C4-2B (cell line): ENCODE measurements at regions not wholly inside any gene's neighbourhood (a gene's known extent, or its start where the extent isn't known, plus 50 kb on each side); places are given as distances from the start of the nearest gene placed in this dataset.

Experiments used
- H3K27ac ChIP-seq: fragments of 450-650 bp; 2 replicates; pipeline ENCODE4 v1.5.1; 2017
- ZFX ChIP-seq: fragments of 450-650 bp; IDR thresholded peaks from 2 replicates; pipeline ENCODE4 v1.6.1; 2017
- TF ChIP-seq, protein P1 (sequence below): fragments of 450-650 bp; conservative IDR thresholded peaks from 2 replicates; pipeline ENCODE4 v1.5.1; 2017; ENCODE audit warnings: mild to moderate bottlenecking

DNA sequence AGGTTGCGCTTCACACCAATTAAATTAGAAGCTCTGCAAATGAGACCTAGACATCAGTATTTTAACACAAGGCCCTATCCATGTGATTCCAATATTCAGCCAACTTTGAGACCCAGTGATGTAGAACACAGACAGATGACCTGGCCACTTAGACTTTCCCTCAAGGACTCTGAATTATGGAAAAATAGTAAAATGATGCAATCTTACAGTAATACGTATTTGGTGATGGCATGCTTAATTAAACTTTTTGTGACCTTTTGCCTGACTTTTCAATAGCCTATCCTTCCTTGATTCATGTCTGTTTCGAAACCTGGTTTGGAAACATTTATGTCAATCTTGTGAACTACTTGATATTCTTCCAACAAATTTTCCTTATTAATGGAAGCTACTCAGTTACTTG is 521.2 kb downstream of the KCNA4 start:
- H3K27ac ChIP-seq, result no peak overlapping the region
- TF ChIP-seq ZFX, result no peak
- TF ChIP-seq, protein P1, sequence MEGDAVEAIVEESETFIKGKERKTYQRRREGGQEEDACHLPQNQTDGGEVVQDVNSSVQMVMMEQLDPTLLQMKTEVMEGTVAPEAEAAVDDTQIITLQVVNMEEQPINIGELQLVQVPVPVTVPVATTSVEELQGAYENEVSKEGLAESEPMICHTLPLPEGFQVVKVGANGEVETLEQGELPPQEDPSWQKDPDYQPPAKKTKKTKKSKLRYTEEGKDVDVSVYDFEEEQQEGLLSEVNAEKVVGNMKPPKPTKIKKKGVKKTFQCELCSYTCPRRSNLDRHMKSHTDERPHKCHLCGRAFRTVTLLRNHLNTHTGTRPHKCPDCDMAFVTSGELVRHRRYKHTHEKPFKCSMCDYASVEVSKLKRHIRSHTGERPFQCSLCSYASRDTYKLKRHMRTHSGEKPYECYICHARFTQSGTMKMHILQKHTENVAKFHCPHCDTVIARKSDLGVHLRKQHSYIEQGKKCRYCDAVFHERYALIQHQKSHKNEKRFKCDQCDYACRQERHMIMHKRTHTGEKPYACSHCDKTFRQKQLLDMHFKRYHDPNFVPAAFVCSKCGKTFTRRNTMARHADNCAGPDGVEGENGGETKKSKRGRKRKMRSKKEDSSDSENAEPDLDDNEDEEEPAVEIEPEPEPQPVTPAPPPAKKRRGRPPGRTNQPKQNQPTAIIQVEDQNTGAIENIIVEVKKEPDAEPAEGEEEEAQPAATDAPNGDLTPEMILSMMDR, result no peak

DNA sequence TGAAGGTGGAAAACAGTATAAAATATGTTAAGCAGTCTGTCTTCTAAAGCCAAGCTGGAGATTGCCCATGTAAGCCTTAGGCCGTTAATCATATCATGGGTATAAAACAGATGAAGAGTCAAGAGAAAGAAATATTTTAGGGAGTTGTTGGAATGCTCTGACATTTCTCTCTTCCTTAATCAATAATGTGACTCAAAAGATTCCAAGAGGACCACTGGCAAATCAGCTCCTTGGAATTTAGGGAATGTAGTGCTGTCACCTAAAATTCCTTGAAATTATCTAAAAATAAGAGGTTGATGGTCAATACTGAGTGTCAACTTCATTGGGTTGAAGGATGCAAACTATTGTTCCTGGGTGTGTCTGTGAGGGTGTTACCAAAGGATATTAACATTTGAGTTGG is 525.9 kb downstream of the KCNA4 start:
- no peak overlapping the region for H3K27ac ChIP-seq
- no peak for TF ChIP-seq ZFX
- TF ChIP-seq, protein P1, result no peak

DNA sequence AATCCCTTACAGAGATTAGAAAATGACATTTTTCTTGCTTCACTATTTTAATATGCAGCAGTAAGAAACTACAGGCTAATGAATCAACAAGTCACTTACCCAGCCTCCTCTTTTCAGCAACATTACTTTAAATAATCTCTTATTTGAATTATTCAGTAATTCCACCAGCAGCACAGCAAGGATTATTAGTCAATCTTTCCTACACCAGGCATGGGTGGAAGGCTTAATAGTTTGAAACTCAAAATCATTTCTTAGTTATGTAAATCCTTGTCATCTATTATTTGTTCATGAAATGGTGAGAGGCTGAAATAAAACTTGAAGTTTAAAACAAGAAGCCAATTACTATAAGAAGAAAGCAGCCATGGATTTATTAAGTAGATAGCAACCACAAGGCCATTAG is 530.5 kb downstream of the KCNA4 start:
- H3K27ac ChIP-seq, result no peak overlapping the region
- no peak for TF ChIP-seq ZFX
- TF ChIP-seq, protein P1, result no peak

DNA sequence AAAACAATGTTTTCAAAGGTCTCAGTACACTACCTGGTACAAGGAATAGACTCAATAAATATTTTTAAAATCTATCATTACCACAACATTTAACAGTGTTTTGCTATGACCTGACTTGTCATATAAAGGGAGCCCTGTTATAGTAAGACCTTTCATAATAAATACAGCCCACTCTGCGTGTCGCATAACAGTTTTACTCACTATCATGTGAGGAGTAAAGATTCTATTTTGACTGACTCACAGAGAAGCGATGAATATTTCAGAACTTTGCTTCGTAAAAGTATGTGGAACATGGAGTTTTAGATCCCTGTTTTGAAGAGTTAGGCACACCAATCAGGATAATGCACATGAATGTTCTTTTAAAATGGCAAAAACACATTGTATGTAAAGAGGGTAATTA is 531.2 kb downstream of the KCNA4 start:
- no peak for TF ChIP-seq ZFX
- H3K27ac ChIP-seq, result no peak overlapping the region

DNA sequence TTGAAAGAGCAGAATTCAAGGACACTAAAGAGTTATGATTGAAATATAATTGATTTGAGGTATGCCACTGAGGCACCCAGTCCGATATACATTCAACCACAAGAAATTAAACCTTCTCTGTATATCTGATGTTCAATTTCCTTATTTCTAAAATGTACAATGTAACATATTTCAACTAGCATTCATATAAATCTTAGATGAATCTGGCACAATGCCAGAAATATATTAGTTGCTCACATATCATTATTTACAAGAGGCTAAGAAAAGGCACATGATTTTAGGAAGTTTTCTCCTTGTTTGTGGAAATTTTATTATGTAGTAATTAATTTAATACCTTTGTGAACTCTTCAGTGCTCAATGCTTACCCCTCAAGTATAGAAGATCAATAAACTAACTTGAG is 532.3 kb downstream of the KCNA4 start:
- H3K27ac ChIP-seq, result no peak overlapping the region
- TF ChIP-seq, protein P1, result no peak
- TF ChIP-seq ZFX, result no peak

DNA sequence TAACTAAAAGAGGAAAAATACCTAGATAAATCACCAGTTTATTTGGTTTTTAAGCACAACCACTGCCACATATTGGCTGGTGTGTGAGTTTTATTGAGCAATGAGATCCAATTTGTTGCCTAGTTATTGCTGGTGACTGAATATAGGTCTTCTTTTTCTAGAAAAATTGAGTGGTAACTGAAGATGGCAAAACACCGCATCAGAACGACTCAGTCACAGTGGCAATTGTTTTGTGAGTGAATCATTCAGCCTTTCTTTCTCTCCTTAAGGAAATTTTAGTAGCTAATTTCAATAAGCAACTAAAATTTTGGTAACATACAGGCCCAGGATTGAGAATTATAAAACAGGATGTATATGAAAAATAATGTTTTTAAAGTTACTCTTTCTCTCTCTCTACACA is 533.0 kb downstream of the KCNA4 start:
- H3K27ac ChIP-seq, result no peak overlapping the region
- TF ChIP-seq, protein P1, result no peak
- no peak for TF ChIP-seq ZFX

DNA sequence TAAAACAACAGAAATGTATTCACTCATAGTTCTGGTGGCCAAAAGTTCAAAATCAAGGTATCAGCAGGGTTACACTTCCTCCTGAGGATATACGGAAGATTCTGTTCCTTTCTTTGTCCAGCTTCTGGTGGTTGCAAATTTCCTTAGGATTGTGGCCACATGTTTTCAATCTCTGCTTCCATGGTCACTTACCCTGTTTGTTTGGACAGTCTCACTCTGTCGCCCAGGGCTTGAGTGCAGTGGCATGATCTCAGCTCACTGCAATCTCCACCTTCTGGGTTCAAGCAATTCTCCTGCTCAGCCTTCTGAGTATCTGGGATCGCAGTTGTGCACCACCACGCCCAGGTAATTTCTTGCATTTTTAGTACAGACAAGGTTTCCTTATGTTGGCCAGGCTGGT is 534.3 kb downstream of the KCNA4 start:
- no peak overlapping the region for H3K27ac ChIP-seq
- no peak for TF ChIP-seq ZFX
- TF ChIP-seq, protein P1, result no peak

DNA sequence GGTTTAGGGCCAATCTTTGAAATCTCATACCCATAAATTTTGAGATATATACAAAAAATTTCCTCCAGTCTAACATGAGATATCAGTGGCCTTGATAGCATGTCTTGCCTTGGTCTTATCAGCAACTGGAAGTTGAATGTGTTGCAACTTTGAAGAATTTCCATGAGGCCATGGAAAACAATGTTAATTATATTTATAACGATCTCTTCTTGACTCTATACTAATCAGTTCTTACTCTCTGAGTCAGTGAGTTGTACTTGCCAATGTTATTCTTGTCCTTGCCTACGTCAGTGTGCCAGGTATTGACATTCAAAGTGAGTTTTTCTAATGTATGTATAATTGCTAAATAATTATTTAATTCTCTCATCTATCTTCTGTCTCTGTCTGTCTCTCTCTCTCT is 535.1 kb downstream of the KCNA4 start:
- no peak overlapping the region for H3K27ac ChIP-seq
- TF ChIP-seq ZFX, result no peak

DNA sequence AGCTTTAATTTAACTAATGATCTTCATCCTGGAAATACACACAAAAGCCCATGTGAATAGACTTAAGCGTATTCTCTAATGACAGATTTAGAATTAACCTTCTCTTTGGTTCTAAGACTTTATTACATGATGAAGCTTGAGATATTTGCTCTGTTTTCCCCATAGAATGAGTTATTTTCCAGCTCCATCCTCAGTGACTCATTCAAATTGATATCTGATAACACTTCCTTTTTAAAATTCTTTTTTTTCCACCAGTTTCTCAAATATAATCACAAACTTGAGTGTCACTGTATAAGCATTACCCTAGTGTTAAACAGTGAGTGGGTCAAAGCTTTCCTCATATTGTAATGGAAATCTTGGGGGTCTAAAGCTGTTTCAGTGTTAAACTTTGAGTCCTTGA is 535.8 kb downstream of the KCNA4 start:
- H3K27ac ChIP-seq, result no peak overlapping the region
- TF ChIP-seq ZFX, result no peak
- TF ChIP-seq, protein P1, result no peak
